Activated CD4-positive, alpha-beta T cell treated with anti-CD3 and anti-CD28 coated beads, Interleukin-2, amount 10 ng/mL, durations not matched to agents 7 days and 5 days (primary cell): ENCODE measurements at regions not wholly inside any gene's neighbourhood (a gene's known extent, or its start where the extent isn't known, plus 50 kb on each side); places are given as distances from the start of the nearest gene placed in this dataset.

ENCODE experiments used
- CTCF ChIA-PET: fragments of 350-600 bp; sonication (Branson Sonifier 250); formaldehyde crosslinking; loops from one replicate; lab custom pipeline; 2021; ENCODE audit warnings: antibody characterized with exemption; lab: Charles Lee
- POLR2A ChIA-PET: fragments of 350-600 bp; sonication (Branson Sonifier 250); formaldehyde crosslinking; loops from one replicate; lab custom pipeline; 2021; ENCODE audit warnings: antibody characterized with exemption; lab: Charles Lee
- DNase-seq: peaks from one replicate; pipeline ENCODE4 v3.0.0-alpha.2; 2020
- H3K27ac Mint-ChIP-seq: one replicate; pipeline ENCODE4 v1.8.0; 2021; ENCODE audit warnings: mild to moderate bottlenecking, moderate library complexity, mixed read lengths
- H3K27me3 Mint-ChIP-seq: one replicate; pipeline ENCODE4 v1.8.0; 2021; ENCODE audit warnings: mixed read lengths
- H3K36me3 Mint-ChIP-seq: one replicate; pipeline ENCODE4 v1.8.0; 2021; ENCODE audit warnings: low read depth, mixed read lengths
- H3K4me1 Mint-ChIP-seq: one replicate; pipeline ENCODE4 v1.8.0; 2021; ENCODE audit warnings: mixed read lengths
- H3K4me3 Mint-ChIP-seq: one replicate; pipeline ENCODE4 v1.8.0; 2021; ENCODE audit warnings: mild to moderate bottlenecking, moderate library complexity, mixed read lengths
- H3K9me3 Mint-ChIP-seq: one replicate; pipeline ENCODE4 v1.8.0; 2021; ENCODE audit warnings: mixed read lengths

GRCh38 chr3:45333549-45333948 lies 54.8 kb upstream of the LARS2 start:
- no peaks in the 10 kb centered on the region for H3K36me3 Mint-ChIP-seq
- H3K4me3 Mint-ChIP-seq, result no peak overlapping the region
- DNase-seq, result no peak
- H3K27ac Mint-ChIP-seq, result no peak overlapping the region
- ChIA-PET CTCF (interaction anchor here (1.1 kb wide), 1 partner anchor 86 kb away, joined by 3 read pairs; no protein-coding TSS in a partner anchor), POLR2A (no interaction called here)
- H3K27me3 Mint-ChIP-seq, result peaks cover 9% of the 10 kb centered on the region
- peaks cover 2% of the 10 kb centered on the region for H3K4me1 Mint-ChIP-seq
- H3K9me3 Mint-ChIP-seq, result no peaks in the 10 kb centered on the region

DNA sequence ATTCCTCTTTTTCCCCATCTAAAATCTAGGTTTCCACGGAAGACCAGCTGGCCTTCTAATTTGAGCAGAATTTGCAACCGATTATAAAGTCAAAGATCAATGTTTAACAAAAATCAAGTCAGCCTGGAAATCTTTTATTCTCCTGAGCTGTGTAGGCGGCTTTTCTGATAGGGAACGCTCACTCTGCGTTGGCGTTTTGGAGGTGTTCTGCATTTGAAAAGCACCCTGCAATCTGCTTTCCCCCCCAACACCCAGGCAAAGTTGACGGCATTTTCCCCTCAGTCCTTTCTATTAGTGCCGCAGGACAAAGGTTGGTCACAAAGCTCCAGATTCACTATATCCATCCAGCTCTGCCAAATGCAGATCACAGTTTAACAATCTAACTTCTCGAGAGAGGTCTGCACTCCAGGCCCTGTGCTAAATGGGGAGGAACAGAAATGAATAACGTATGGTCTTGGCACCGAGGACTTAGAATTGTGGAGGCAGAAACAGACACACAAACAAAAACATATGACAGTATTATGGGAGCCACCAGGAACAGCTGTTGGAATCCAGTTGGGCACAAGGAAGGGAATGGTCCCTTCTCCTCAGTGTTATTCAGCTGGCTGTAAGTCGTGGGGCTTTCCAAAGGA lies 50.4 kb upstream of the LARS2 start:
- POLR2A ChIA-PET, result no interaction called here
- no peak overlapping the region for H3K4me3 Mint-ChIP-seq
- H3K27me3 Mint-ChIP-seq, result peaks cover 7% of the 10 kb centered on the region
- no peaks in the 10 kb centered on the region for H3K9me3 Mint-ChIP-seq
- H3K36me3 Mint-ChIP-seq, result no peaks in the 10 kb centered on the region
- DNase-seq, result no peak
- H3K27ac Mint-ChIP-seq, result no peak overlapping the region
- CTCF ChIA-PET, result interaction anchor here (0.5 kb wide), 1 partner anchor 294 kb away, joined by 4 read pairs; no protein-coding TSS in a partner anchor
- no peaks in the 10 kb centered on the region for H3K4me1 Mint-ChIP-seq
